Chondrocyte (in vitro differentiated cells): ENCODE measurements at regions not wholly inside any gene's neighbourhood (a gene's known extent, or its start where the extent isn't known, plus 50 kb on each side); places are given as distances from the start of the nearest gene placed in this dataset.

Source experiments
- DNase-seq: peaks from one replicate; pipeline ENCODE4 v3.0.0; 2021; ENCODE audit warnings: mixed read lengths, low spot score
- H3K27ac Mint-ChIP-seq: one replicate; pipeline ENCODE4 v1.8.0; 2021; ENCODE audit warnings: mild to moderate bottlenecking, moderate library complexity, mixed read lengths; ENCODE audit not compliant: unreplicated experiment
- H3K27me3 Mint-ChIP-seq: 2 replicates; pipeline ENCODE4 v1.8.0; 2021; ENCODE audit warnings: low read depth, mixed read lengths
- H3K36me3 Mint-ChIP-seq: 2 replicates; pipeline ENCODE4 v1.8.0; 2021; ENCODE audit warnings: low read depth, mixed read lengths
- H3K4me1 Mint-ChIP-seq: 2 replicates; pipeline ENCODE4 v1.8.0; 2021; ENCODE audit warnings: low read depth, mild to moderate bottlenecking, mixed read lengths
- H3K4me3 Mint-ChIP-seq: one replicate; pipeline ENCODE4 v1.8.0; 2021; ENCODE audit warnings: mild to moderate bottlenecking, moderate library complexity, mixed read lengths; ENCODE audit not compliant: unreplicated experiment
- H3K9me3 Mint-ChIP-seq: 2 replicates; pipeline ENCODE4 v1.8.0; 2021; ENCODE audit warnings: low read depth, mixed read lengths
- CTCF ChIP-seq: fragments of 200-600 bp; sonication (generic); IDR thresholded peaks from 2 replicates; pipeline ENCODE4 v1.5.0; 2021; ENCODE audit warnings: antibody characterized with exemption, mild to moderate bottlenecking, moderate library complexity

DNA sequence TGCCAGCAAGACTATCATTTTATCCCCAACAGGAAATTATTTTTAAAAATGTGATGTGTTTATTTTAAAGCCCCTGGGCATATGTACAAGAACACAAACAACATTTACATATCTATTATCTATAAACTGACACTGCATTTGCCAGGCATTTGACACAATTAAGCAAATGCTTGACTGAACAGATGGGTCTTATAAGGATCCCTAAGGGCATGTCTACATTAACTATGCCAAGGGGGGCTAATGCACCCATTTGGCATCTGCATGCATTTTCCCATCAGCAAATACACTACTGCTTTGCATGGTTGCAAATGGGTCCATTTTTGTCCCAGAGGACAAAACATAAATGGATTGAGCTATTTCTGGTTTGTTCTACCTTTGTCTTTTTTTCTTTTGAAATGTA is 884.8 kb upstream of the B3GALT2 start:
- Mint-ChIP-seq H3K9me3 (no peaks in the 10 kb centered on the region), H3K27me3 (no peaks in the 10 kb centered on the region), H3K36me3 (no peaks in the 10 kb centered on the region), H3K27ac (no peak overlapping the region), H3K4me3 (no peak overlapping the region), H3K4me1 (peaks cover 8% of the 10 kb centered on the region)
- no peak for TF ChIP-seq CTCF
- no peak for DNase-seq

GRCh38 chr1:194069831-194070218 is 883.4 kb upstream of the B3GALT2 start:
- Mint-ChIP-seq H3K36me3 (no peaks in the 10 kb centered on the region), H3K9me3 (no peaks in the 10 kb centered on the region), H3K4me1 (peaks cover 7% of the 10 kb centered on the region), H3K27ac (no peak overlapping the region), H3K4me3 (no peak overlapping the region), H3K27me3 (no peaks in the 10 kb centered on the region)
- no peak for DNase-seq
- TF ChIP-seq CTCF: no peak

GRCh38 chr1:194069168-194069830 is 882.9 kb upstream of the B3GALT2 start:
- Mint-ChIP-seq H3K36me3 (no peaks in the 10 kb centered on the region), H3K4me3 (no peak overlapping the region), H3K27me3 (no peaks in the 10 kb centered on the region), H3K9me3 (no peaks in the 10 kb centered on the region), H3K4me1 (peaks cover 3% of the 10 kb centered on the region), H3K27ac (no peak overlapping the region)
- no peak for TF ChIP-seq CTCF
- no peak for DNase-seq

DNA sequence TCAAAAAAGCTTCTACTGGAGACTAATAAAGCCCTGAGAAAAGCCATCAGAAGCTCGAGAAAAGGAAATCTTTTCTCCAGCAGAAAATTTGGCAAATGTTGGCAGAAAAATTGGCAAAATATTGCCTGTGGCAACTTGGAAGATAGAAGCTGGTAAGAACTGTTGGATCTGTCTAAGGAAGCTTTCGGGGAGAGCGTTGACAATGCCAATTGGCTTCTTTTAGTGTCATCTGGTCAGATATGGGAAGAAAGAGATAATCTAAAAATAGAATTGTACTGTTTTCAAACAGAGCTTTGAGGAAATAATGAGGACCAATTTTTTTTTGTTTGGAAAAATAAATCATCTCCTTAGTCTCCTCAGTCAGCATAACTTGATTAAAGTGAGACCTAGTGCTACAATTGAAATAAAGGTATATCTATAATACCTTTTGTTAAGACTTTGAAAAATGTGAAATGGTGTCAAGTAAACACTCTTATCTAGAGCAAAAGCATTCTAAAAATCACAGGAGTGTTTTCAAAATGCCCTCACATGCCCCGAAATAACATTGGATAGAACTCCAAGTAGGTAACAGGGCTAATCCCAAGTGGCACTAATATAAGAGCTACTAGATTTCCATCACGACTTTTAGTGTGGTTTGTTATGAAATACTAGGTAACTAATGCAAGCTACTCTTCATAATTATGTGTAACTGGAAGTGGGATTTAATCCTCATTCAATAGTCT is 882.2 kb upstream of the B3GALT2 start:
- H3K36me3 Mint-ChIP-seq: no peaks in the 10 kb centered on the region
- H3K4me3 Mint-ChIP-seq: no peak overlapping the region
- H3K27ac Mint-ChIP-seq: no peak overlapping the region
- no peaks in the 10 kb centered on the region for H3K27me3 Mint-ChIP-seq
- peaks cover under 1% of the 10 kb centered on the region for H3K4me1 Mint-ChIP-seq
- DNase-seq: no peak
- H3K9me3 Mint-ChIP-seq: peaks cover 4% of the 10 kb centered on the region
- no peak for TF ChIP-seq CTCF

GRCh38 chr1:194067772-194068171 is 881.4 kb upstream of the B3GALT2 start:
- Mint-ChIP-seq H3K4me3 (no peak overlapping the region), H3K27ac (no peak overlapping the region), H3K27me3 (no peaks in the 10 kb centered on the region), H3K9me3 (peaks cover 4% of the 10 kb centered on the region), H3K36me3 (no peaks in the 10 kb centered on the region), H3K4me1 (peaks cover 3% of the 10 kb centered on the region)
- no peak for DNase-seq
- no peak for TF ChIP-seq CTCF
